SK-N-SH treated with all-trans-retinoic acid at 6 μM for 48 hours (cell line): ENCODE measurements at regions not wholly inside any gene's neighbourhood (a gene's known extent, or its start where the extent isn't known, plus 50 kb on each side); places are given as distances from the start of the nearest gene placed in this dataset.

Source experiments
- RARB ChIP-seq: fragments of 250-450 bp; sonication (Bioruptor Pico); IDR thresholded peaks from 2 replicates; pipeline ENCODE4 v1.8.0; 2021; ENCODE audit warnings: mild to moderate bottlenecking, moderate library complexity
- ZC3H10 ChIP-seq: fragments of 250-450 bp; sonication (Bioruptor Pico); IDR thresholded peaks from 2 replicates; pipeline ENCODE4 v1.5.1; 2021; ENCODE audit warnings: mild to moderate bottlenecking, moderate library complexity
- ZFP30 ChIP-seq: fragments of 450-650 bp; formaldehyde crosslinking; IDR thresholded peaks from 2 replicates; pipeline ENCODE4 v1.5.0; 2022; ENCODE audit warnings: mild to moderate bottlenecking, moderate library complexity
- ZNF565 ChIP-seq: fragments of 450-650 bp; formaldehyde crosslinking; conservative IDR thresholded peaks from 2 replicates; pipeline ENCODE4 v1.5.0; 2020; ENCODE audit warnings: low read depth, mild to moderate bottlenecking, moderate library complexity
- TF ChIP-seq, protein P1 (sequence below): fragments of 250-450 bp; sonication (Bioruptor Pico); IDR thresholded peaks from 2 replicates; pipeline ENCODE4 v1.8.0; 2021; ENCODE audit warnings: low read depth, mild to moderate bottlenecking, moderate library complexity, borderline replicate concordance
- TF ChIP-seq, protein P2 (sequence below): fragments of 250-450 bp; sonication (Bioruptor Pico); IDR thresholded peaks from 2 replicates; pipeline ENCODE4 v1.8.0; 2020; ENCODE audit warnings: mild to moderate bottlenecking, moderate library complexity, borderline replicate concordance
- TF ChIP-seq, protein P3 (sequence below): fragments of 250-450 bp; sonication (Bioruptor Pico); IDR thresholded peaks from 2 replicates; pipeline ENCODE4 v1.5.1; 2021; ENCODE audit warnings: mild to moderate bottlenecking, moderate library complexity
- TF ChIP-seq, protein P4 (sequence below): fragments of 250-450 bp; sonication (Bioruptor Pico); IDR thresholded peaks from 2 replicates; pipeline ENCODE4 v1.5.1; 2020; ENCODE audit warnings: low read depth, mild to moderate bottlenecking, moderate library complexity

DNA sequence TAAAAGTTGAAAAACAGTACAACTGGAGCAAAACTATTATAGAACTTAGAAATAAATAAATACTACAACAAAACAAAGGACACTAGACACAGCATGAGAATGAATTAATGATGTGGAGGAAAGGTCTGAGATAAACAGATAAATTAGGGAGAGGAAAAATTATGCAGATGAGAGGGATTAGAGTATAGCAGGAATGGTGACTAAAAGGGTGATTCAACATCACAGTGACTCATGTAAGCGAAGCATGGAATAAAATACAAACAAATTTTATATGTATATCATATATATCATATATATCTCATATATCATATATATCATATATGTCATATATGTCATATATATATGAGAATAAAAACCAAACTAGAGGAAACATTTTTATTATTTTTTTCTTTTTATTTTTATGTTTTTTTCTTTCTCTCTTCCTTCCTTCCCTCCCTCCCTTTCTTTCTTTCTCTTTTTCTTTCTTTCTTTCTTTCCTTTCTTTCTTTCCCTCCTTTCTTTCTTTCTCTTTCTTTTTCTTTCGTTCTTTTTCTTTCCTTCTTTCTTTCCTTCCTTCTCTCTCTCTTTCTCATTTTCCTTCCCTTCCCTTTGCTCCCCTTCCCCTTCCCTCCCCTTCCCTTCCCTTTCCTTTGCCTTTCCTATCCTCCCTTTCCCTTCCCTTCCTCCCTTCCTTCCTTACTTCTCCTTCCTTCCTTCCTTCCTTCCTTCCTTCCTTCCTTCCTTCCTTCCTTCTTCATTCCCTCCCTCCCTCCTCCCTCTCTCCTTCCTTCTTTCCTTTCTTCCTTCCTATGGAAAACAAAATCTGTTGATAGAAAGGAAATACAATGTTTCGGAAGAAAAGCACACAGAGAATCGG, 1014.6 kb downstream of the GRIK2 start:
- TF ChIP-seq, protein P1, sequence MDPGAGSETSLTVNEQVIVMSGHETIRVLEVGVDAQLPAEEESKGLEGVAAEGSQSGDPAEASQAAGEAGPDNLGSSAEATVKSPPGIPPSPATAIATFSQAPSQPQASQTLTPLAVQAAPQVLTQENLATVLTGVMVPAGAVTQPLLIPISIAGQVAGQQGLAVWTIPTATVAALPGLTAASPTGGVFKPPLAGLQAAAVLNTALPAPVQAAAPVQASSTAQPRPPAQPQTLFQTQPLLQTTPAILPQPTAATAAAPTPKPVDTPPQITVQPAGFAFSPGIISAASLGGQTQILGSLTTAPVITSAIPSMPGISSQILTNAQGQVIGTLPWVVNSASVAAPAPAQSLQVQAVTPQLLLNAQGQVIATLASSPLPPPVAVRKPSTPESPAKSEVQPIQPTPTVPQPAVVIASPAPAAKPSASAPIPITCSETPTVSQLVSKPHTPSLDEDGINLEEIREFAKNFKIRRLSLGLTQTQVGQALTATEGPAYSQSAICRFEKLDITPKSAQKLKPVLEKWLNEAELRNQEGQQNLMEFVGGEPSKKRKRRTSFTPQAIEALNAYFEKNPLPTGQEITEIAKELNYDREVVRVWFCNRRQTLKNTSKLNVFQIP (CRISPR knock-in tag), result no peak
- TF ChIP-seq, protein P2, sequence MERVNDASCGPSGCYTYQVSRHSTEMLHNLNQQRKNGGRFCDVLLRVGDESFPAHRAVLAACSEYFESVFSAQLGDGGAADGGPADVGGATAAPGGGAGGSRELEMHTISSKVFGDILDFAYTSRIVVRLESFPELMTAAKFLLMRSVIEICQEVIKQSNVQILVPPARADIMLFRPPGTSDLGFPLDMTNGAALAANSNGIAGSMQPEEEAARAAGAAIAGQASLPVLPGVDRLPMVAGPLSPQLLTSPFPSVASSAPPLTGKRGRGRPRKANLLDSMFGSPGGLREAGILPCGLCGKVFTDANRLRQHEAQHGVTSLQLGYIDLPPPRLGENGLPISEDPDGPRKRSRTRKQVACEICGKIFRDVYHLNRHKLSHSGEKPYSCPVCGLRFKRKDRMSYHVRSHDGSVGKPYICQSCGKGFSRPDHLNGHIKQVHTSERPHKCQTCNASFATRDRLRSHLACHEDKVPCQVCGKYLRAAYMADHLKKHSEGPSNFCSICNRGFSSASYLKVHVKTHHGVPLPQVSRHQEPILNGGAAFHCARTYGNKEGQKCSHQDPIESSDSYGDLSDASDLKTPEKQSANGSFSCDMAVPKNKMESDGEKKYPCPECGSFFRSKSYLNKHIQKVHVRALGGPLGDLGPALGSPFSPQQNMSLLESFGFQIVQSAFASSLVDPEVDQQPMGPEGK (CRISPR knock-in tag), result no peak
- TF ChIP-seq, protein P3, sequence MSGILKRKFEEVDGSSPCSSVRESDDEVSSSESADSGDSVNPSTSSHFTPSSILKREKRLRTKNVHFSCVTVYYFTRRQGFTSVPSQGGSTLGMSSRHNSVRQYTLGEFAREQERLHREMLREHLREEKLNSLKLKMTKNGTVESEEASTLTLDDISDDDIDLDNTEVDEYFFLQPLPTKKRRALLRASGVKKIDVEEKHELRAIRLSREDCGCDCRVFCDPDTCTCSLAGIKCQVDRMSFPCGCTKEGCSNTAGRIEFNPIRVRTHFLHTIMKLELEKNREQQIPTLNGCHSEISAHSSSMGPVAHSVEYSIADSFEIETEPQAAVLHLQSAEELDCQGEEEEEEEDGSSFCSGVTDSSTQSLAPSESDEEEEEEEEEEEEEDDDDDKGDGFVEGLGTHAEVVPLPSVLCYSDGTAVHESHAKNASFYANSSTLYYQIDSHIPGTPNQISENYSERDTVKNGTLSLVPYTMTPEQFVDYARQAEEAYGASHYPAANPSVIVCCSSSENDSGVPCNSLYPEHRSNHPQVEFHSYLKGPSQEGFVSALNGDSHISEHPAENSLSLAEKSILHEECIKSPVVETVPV (CRISPR knock-in tag), result no peak
- TF ChIP-seq RARB (CRISPR knock-in tag) (no peak), ZC3H10 (CRISPR knock-in tag) (no peak), ZFP30 (CRISPR knock-in tag) (no peak), ZNF565 (CRISPR knock-in tag) (no peak)
- TF ChIP-seq, protein P4, sequence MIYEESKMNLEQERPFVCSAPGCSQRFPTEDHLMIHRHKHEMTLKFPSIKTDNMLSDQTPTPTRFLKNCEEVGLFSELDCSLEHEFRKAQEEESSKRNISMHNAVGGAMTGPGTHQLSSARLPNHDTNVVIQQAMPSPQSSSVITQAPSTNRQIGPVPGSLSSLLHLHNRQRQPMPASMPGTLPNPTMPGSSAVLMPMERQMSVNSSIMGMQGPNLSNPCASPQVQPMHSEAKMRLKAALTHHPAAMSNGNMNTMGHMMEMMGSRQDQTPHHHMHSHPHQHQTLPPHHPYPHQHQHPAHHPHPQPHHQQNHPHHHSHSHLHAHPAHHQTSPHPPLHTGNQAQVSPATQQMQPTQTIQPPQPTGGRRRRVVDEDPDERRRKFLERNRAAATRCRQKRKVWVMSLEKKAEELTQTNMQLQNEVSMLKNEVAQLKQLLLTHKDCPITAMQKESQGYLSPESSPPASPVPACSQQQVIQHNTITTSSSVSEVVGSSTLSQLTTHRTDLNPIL (CRISPR knock-in tag), result no peak
